Panc1 (cell line): ENCODE measurements at regions not wholly inside any gene's neighbourhood (a gene's known extent, or its start where the extent isn't known, plus 50 kb on each side); places are given as distances from the start of the nearest gene placed in this dataset.

ENCODE experiments used
- ATAC-seq: fragments of 200-7000 bp; cut with Tn5 transposase; 2 replicates; pipeline ENCODE4 v1.9.1; 2020; ENCODE audit warnings: mild to moderate bottlenecking, moderate library complexity
- BruUV-seq: library from RNA; stranded (reverse); fragments of 400-500 nt; replicated peaks from 2 replicates; lab custom pipeline; 2021; lab: Mats Ljungman, UMichigan
- CTCF ChIA-PET: fragments of 300-600 bp; sonication (Branson Sonifier 250); formaldehyde crosslinking; loops from one replicate; lab custom pipeline; 2022; ENCODE audit warnings: antibody characterized with exemption; lab: Charles Lee
- POLR2A ChIA-PET: fragments of 300-600 bp; sonication (Branson Sonifier 250); formaldehyde crosslinking; loops from one replicate; lab custom pipeline; 2022; ENCODE audit warnings: antibody characterized with exemption; lab: Charles Lee
- DNase-seq: peaks from one replicate; pipeline ENCODE4 v3.0.0-alpha.2; 2010; ENCODE audit warnings: low read depth, low spot score
- H3K27ac ChIP-seq: 2 replicates; pipeline ENCODE4 v1.5.1; 2011; ENCODE audit warnings: mild to moderate bottlenecking, low read length, inconsistent platforms
- H3K27me3 ChIP-seq: fragments of 200-500 bp; sonication (Bioruptor generic); 2 replicates; pipeline ENCODE4 v1.6.0; 2014; ENCODE audit warnings: low read length, inconsistent platforms; ENCODE audit not compliant: control insufficient read depth, insufficient read depth
- H3K36me3 ChIP-seq: fragments of 200-500 bp; sonication (Bioruptor generic); 2 replicates; pipeline ENCODE4 v1.5.1; 2014; ENCODE audit warnings: inconsistent platforms, mild to moderate bottlenecking, low read length, moderate library complexity; ENCODE audit not compliant: control insufficient read depth, insufficient read depth
- H3K4me1 ChIP-seq: 2 replicates; pipeline ENCODE4 v1.5.1; 2011; ENCODE audit warnings: inconsistent platforms, mild to moderate bottlenecking, low read length, moderate library complexity; ENCODE audit not compliant: control insufficient read depth, insufficient read depth
- H3K4me3 ChIP-seq, 2 experiments: 2 replicates each; pipeline ENCODE4 v1.5.1; 2011 to 2012; ENCODE audit warnings: low read depth in 2 of 2, low read length in 2 of 2, mild to moderate bottlenecking in 2 of 2, inconsistent platforms in 1 of 2, moderate library complexity in 1 of 2
- H3K9me3 ChIP-seq: fragments of 200-500 bp; sonication (Bioruptor generic); 2 replicates; pipeline ENCODE4 v1.5.1; 2014; ENCODE audit warnings: low read depth, mild to moderate bottlenecking, inconsistent platforms, low read length, moderate library complexity; ENCODE audit not compliant: control insufficient read depth, insufficient read depth
- CTCF ChIP-seq: fragments of 450-650 bp; IDR thresholded peaks from 2 replicates; pipeline ENCODE4 v1.5.1; 2017; ENCODE audit warnings: mild to moderate bottlenecking
- POLR2AphosphoS5 ChIP-seq: IDR thresholded peaks from 2 replicates; pipeline ENCODE4 v1.6.1; 2012; ENCODE audit warnings: mild to moderate bottlenecking, low read depth, low read length, moderate library complexity
- REST ChIP-seq, 2 experiments: IDR thresholded peaks; 2 replicates each; pipeline ENCODE4 v1.6.1; 2011 to 2012; ENCODE audit warnings: low read depth in 2 of 2, control low read depth in 1 of 2, low read length in 1 of 2, mild to moderate bottlenecking in 1 of 2, moderate library complexity in 1 of 2; ENCODE audit not compliant: insufficient read depth in 1 of 2
- SIN3A ChIP-seq: IDR thresholded peaks from 2 replicates; pipeline ENCODE4 v1.6.1; 2012; ENCODE audit warnings: low read depth, mild to moderate bottlenecking, low read length, moderate library complexity, borderline replicate concordance; ENCODE audit not compliant: insufficient read depth
- TCF7L2 ChIP-seq: IDR thresholded peaks from 2 replicates; pipeline ENCODE4 v1.6.1; 2011; ENCODE audit warnings: mild to moderate bottlenecking, low read depth, low read length, inconsistent platforms
- in situ Hi-C: cut with HindIII; loops from 2 replicates; pipeline ENCODE4 v1.10.0; 2016; ENCODE audit warnings: low sequenced_read_pairs, low pct_unique_long_range_greater_than_20kb
- intact Hi-C: fragments of 100-400 bp; cut with micrococcal nuclease; formaldehyde crosslinking; loops from one replicate; pipeline ENCODE4 v1.10.0; 2022; ENCODE audit not compliant: unreplicated experiment

GRCh38 chr14:96986256-96987085 is 189.3 kb downstream of the VRK1 start:
- CTCF ChIA-PET = no interaction called here
- Histone ChIP-seq H3K27ac (no peak overlapping the region), H3K27me3 (no peaks in the 10 kb centered on the region), H3K9me3 (no peaks in the 10 kb centered on the region), H3K4me1 (no peaks in the 10 kb centered on the region), H3K4me3 (no peak overlapping the region), H3K36me3 (no peaks in the 10 kb centered on the region)
- ATAC-seq (no peak), DNase-seq (no peak)
- intact Hi-C loops (no loop called here), in situ Hi-C loops (no loop called here)
- BruUV-seq = no TSS peak
- POLR2A ChIA-PET = no interaction called here
- TF ChIP-seq TCF7L2 = no peak
- TF ChIP-seq POLR2AphosphoS5 = no peak
- no peak for TF ChIP-seq SIN3A
- no peak for TF ChIP-seq REST (IDR thresholded peaks at IDR 0.05; ENCODE audit: insufficient read depth in 1 of 2, low read depth in 2 of 2, low read length in 1 of 2)
- no peak for TF ChIP-seq CTCF

GRCh38 chr14:96987086-96987474 is 189.9 kb downstream of the VRK1 start:
- in situ Hi-C loops = no loop called here
- ATAC-seq = no peak
- ChIA-PET CTCF (no interaction called here), POLR2A (no interaction called here)
- no peaks in the 10 kb centered on the region for H3K36me3 ChIP-seq
- TF ChIP-seq POLR2AphosphoS5 = no peak
- no peak for TF ChIP-seq TCF7L2
- no peak for TF ChIP-seq SIN3A
- TF ChIP-seq REST (IDR thresholded peaks at IDR 0.05; ENCODE audit: insufficient read depth in 1 of 2, low read depth in 2 of 2, low read length in 1 of 2) = no peak
- no peak for TF ChIP-seq CTCF
- H3K27me3 ChIP-seq = no peaks in the 10 kb centered on the region
- H3K27ac ChIP-seq = no peak overlapping the region
- no peaks in the 10 kb centered on the region for H3K9me3 ChIP-seq
- intact Hi-C loops = no loop called here
- H3K4me1 ChIP-seq = no peaks in the 10 kb centered on the region
- H3K4me3 ChIP-seq = no peak overlapping the region
- no TSS peak for BruUV-seq
- DNase-seq = no peak
